CD4-positive, alpha-beta T cell (primary cell): ENCODE measurements at regions not wholly inside any gene's neighbourhood (a gene's known extent, or its start where the extent isn't known, plus 50 kb on each side); places are given as distances from the start of the nearest gene placed in this dataset.

ENCODE experiments used
- ATAC-seq: fragments of 200-7000 bp; cut with Tn5 transposase; one replicate; pipeline ENCODE4 v1.10.0; 2022; ENCODE audit warnings: mild to moderate bottlenecking; ENCODE audit not compliant: poor library complexity
- CTCF ChIA-PET: fragments of 350-600 bp; sonication (Branson Sonifier 250); formaldehyde crosslinking; loops from one replicate; lab custom pipeline; 2021; ENCODE audit warnings: antibody characterized with exemption, inconsistent platforms; lab: Charles Lee
- POLR2A ChIA-PET: fragments of 350-600 bp; sonication (Branson Sonifier 250); formaldehyde crosslinking; loops from one replicate; lab custom pipeline; 2021; ENCODE audit warnings: antibody characterized with exemption, inconsistent platforms; lab: Charles Lee
- DNase-seq, 14 experiments: peaks; one replicate each; pipeline ENCODE4 v3.0.0-alpha.2; 2013 to 2020; ENCODE audit warnings: mixed read lengths in 2 of 14
- H3K27ac ChIP-seq, 2 donors: one replicate each; pipeline versions ENCODE4 v1.5.1 to v1.7.0; 2013; ENCODE audit warnings: low read length in 2 of 2, low read depth in 1 of 2, mild to moderate bottlenecking in 1 of 2
- H3K27me3 ChIP-seq, 2 experiments: 1 replicate in 1 of 2; 2 replicates in 1 of 2; pipeline versions ENCODE4 v1.6.1 to v1.7.0; 2013; ENCODE audit warnings: low read length in 2 of 2, control low read depth in 1 of 2, mild to moderate bottlenecking in 1 of 2, moderate library complexity in 1 of 2; ENCODE audit not compliant: insufficient read depth in 2 of 2, control insufficient read depth in 1 of 2
- H3K36me3 ChIP-seq: one replicate; pipeline ENCODE4 v1.6.1; 2013; ENCODE audit warnings: low read length, control low read depth; ENCODE audit not compliant: insufficient read depth
- H3K4me1 ChIP-seq: one replicate; pipeline ENCODE4 v1.6.1; 2013; ENCODE audit warnings: low read length, control low read depth; ENCODE audit not compliant: insufficient read depth
- H3K4me3 ChIP-seq: one replicate; pipeline ENCODE4 v1.5.1; 2013; ENCODE audit warnings: mild to moderate bottlenecking, low read length, moderate library complexity
- H3K9me3 ChIP-seq, 2 experiments: 1 replicate in 1 of 2; 2 replicates in 1 of 2; pipeline versions ENCODE4 v1.6.1 to v1.7.0; 2013; ENCODE audit warnings: low read length in 2 of 2, mild to moderate bottlenecking in 2 of 2, control low read depth in 1 of 2, moderate library complexity in 1 of 2; ENCODE audit not compliant: control insufficient read depth in 1 of 2, insufficient read depth in 1 of 2
- H3K27ac Mint-ChIP-seq: one replicate; pipeline ENCODE4 v1.8.0; 2020; ENCODE audit warnings: mixed read lengths
- H3K27me3 Mint-ChIP-seq: one replicate; pipeline ENCODE4 v1.8.0; 2021; ENCODE audit warnings: mixed read lengths
- H3K36me3 Mint-ChIP-seq: one replicate; pipeline ENCODE4 v1.8.0; 2021; ENCODE audit warnings: low read depth, mixed read lengths
- H3K4me1 Mint-ChIP-seq: one replicate; pipeline ENCODE4 v1.8.0; 2021; ENCODE audit warnings: low read depth, mixed read lengths
- H3K4me3 Mint-ChIP-seq: one replicate; pipeline ENCODE4 v1.8.0; 2020; ENCODE audit warnings: mild to moderate bottlenecking, mixed read lengths
- H3K9me3 Mint-ChIP-seq: one replicate; pipeline ENCODE4 v1.8.0; 2020; ENCODE audit warnings: mixed read lengths
- intact Hi-C, 2 experiments: fragments of 100-400 bp; cut with DNase I in 1 of 2; cut with micrococcal nuclease in 1 of 2; formaldehyde crosslinking; loops; one replicate each; pipeline versions ENCODE4 v1.15.1 to v1.9.0; 2023 to 2025; cut with DNase I, micrococcal nuclease
- TF ChIP-seq, protein P1 (sequence below): fragments of 200-600 bp; IDR thresholded peaks from one replicate; pipeline ENCODE4 v1.8.0; 2022; ENCODE audit warnings: antibody characterized with exemption, mild to moderate bottlenecking

DNA sequence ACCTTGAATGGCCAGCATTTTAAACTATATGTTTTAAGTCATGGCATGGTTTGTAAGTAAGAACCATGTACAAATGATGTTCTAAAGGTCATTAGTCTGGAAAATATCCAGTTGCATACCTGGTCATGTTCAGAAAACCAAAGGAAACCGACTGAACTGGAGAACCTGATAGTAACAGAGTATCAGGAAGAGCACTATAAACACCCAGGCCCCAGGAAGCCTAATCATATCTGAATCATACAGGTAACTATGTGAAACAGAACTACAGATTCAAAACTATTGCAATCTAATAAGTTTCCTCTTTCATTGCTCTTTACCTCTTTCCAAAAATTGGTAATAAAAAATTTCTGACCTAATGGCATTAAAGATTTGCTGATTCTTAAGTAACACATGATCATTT lies 500.3 kb downstream of the ARHGEF28 start:
- CTCF ChIA-PET = no interaction called here
- H3K27me3 Mint-ChIP-seq = peaks cover 7% of the 10 kb centered on the region

DNA sequence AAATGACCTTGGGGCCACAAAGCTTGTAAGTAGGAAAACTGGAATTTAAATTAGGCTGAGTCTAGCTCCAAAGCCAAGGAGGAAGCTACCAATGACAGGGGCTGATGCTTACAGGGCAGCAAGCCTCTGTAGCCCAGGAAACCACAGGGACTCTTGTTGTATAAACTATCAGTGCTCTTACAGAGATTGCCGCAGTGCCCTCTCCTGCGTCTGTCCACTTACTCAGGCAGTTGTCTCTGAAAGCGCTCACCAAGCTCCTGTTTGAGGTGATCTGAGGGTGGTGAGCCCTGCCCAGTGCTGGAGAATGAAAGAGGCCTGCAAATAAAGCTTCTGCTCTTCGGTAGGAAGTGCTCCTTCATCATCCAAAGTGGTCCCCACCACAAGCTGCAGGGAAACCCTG lies 498.8 kb downstream of the ARHGEF28 start:
- no peak for DNase-seq
- Mint-ChIP-seq H3K9me3 (no peaks in the 10 kb centered on the region), H3K4me1 (no peaks in the 10 kb centered on the region), H3K36me3 (no peaks in the 10 kb centered on the region), H3K4me3 (no peak overlapping the region), H3K27ac (no peak overlapping the region), H3K27me3 (peaks cover 7% of the 10 kb centered on the region)
- Histone ChIP-seq H3K4me3 (no peak overlapping the region), H3K4me1 (no peaks in the 10 kb centered on the region), H3K9me3 (no peaks in the 10 kb centered on the region), H3K36me3 (no peaks in the 10 kb centered on the region), H3K27ac (no peak overlapping the region), H3K27me3 (peaks cover 0 to 4% of the 10 kb centered on the region in 2 experiments)
- POLR2A ChIA-PET = no interaction called here
- CTCF ChIA-PET = no interaction called here
- intact Hi-C loops = no loop called here
- ATAC-seq = no peak
- TF ChIP-seq, protein P1, sequence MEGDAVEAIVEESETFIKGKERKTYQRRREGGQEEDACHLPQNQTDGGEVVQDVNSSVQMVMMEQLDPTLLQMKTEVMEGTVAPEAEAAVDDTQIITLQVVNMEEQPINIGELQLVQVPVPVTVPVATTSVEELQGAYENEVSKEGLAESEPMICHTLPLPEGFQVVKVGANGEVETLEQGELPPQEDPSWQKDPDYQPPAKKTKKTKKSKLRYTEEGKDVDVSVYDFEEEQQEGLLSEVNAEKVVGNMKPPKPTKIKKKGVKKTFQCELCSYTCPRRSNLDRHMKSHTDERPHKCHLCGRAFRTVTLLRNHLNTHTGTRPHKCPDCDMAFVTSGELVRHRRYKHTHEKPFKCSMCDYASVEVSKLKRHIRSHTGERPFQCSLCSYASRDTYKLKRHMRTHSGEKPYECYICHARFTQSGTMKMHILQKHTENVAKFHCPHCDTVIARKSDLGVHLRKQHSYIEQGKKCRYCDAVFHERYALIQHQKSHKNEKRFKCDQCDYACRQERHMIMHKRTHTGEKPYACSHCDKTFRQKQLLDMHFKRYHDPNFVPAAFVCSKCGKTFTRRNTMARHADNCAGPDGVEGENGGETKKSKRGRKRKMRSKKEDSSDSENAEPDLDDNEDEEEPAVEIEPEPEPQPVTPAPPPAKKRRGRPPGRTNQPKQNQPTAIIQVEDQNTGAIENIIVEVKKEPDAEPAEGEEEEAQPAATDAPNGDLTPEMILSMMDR = no peak

More for the DNA sequence above, 500.3 kb downstream of the ARHGEF28 start:
- ATAC-seq (no peak), DNase-seq (no peak)
- no peak overlapping the region for H3K27ac ChIP-seq
- no peak overlapping the region for H3K4me3 ChIP-seq
- TF ChIP-seq, protein P1 = no peak
- H3K9me3 ChIP-seq = no peaks in the 10 kb centered on the region
- peaks cover 0 to 4% of the 10 kb centered on the region in 2 experiments for H3K27me3 ChIP-seq
- Mint-ChIP-seq H3K27ac (no peak overlapping the region), H3K4me1 (no peaks in the 10 kb centered on the region), H3K4me3 (no peak overlapping the region), H3K9me3 (no peaks in the 10 kb centered on the region), H3K36me3 (no peaks in the 10 kb centered on the region)
- POLR2A ChIA-PET = no interaction called here
- H3K4me1 ChIP-seq = no peaks in the 10 kb centered on the region
- intact Hi-C loops = no loop called here
- no peaks in the 10 kb centered on the region for H3K36me3 ChIP-seq

DNA sequence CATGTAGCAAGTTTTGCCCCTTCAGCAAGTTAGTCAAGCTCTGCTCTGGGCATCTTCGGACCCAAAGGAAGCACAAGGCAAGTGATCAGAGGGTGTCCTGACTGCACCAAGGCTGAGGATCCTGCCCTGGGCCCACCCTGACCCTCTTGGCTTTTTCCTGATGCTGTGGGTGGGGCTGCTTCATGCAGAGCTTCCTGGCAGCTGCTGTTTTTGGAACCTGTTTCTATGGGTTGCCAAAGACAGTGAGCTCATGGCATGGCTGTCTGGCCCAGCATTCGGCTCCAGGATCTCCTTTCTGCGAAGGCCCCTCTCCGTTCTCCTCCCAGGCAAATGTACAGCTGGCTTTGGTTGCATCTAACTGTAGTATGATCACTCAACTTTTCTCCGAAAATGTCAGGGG lies 497.9 kb downstream of the ARHGEF28 start:
- Histone ChIP-seq H3K9me3 (no peaks in the 10 kb centered on the region), H3K4me1 (no peaks in the 10 kb centered on the region), H3K27ac (no peak overlapping the region), H3K36me3 (no peaks in the 10 kb centered on the region), H3K4me3 (no peak overlapping the region), H3K27me3 (peaks cover 0 to 4% of the 10 kb centered on the region in 2 experiments)
- ChIA-PET CTCF (no interaction called here), POLR2A (no interaction called here)
- no peak overlapping the region for H3K4me3 Mint-ChIP-seq
- H3K27me3 Mint-ChIP-seq = peaks cover 7% of the 10 kb centered on the region
- TF ChIP-seq, protein P1 = no peak
- intact Hi-C loops = no loop called here
- H3K4me1 Mint-ChIP-seq = no peaks in the 10 kb centered on the region
- no peaks in the 10 kb centered on the region for H3K36me3 Mint-ChIP-seq
- H3K27ac Mint-ChIP-seq = no peak overlapping the region
- no peaks in the 10 kb centered on the region for H3K9me3 Mint-ChIP-seq
- DNase-seq (no peak), ATAC-seq (no peak)
